Renal pelvis (tissue), 1 donor: ENCODE measurements at regions not wholly inside any gene's neighbourhood (a gene's known extent, or its start where the extent isn't known, plus 50 kb on each side); places are given as distances from the start of the nearest gene placed in this dataset.

ENCODE experiments used
- DNase-seq: peaks from one replicate; pipeline ENCODE4 v3.0.0-alpha.2; 2013

GRCh38 chr22:27115410-27115809 is 458.0 kb downstream of the MIAT start:
- no peak for DNase-seq

GRCh38 chr22:27115816-27116256 is 458.4 kb downstream of the MIAT start:
- DNase-seq = no peak

GRCh38 chr22:27116312-27117086 is 459.1 kb downstream of the MIAT start:
- no peak for DNase-seq

- DNase-seq = no peak
Measured at GRCh38 chr22:27120036-27120435, 462.6 kb downstream of the MIAT start.

- DNase-seq = no peak
Measured at GRCh38 chr22:27122574-27122973, 465.2 kb downstream of the MIAT start.

- DNase-seq = no peak
Measured at GRCh38 chr22:27123880-27124279, 466.5 kb downstream of the MIAT start.

GRCh38 chr22:27124351-27124966 is 467.1 kb downstream of the MIAT start:
- DNase-seq = no peak

- DNase-seq = no peak
Measured at GRCh38 chr22:27125539-27125938, 468.2 kb downstream of the MIAT start.

GRCh38 chr22:27127911-27128310 is 470.5 kb downstream of the MIAT start:
- DNase-seq = no peak

GRCh38 chr22:27128461-27129085 is 471.2 kb downstream of the MIAT start:
- no peak for DNase-seq

- DNase-seq = no peak
Measured at GRCh38 chr22:27129266-27129665, 471.9 kb downstream of the MIAT start.

- no peak for DNase-seq
Measured at GRCh38 chr22:27130906-27131305, 473.5 kb downstream of the MIAT start.

GRCh38 chr22:27131346-27131745 is 474.0 kb downstream of the MIAT start:
- DNase-seq = no peak

GRCh38 chr22:27132400-27132799 is 475.0 kb downstream of the MIAT start:
- DNase-seq = no peak

GRCh38 chr22:27133019-27133431 is 475.6 kb downstream of the MIAT start:
- DNase-seq = no peak

GRCh38 chr22:27133681-27134314 is 476.4 kb downstream of the MIAT start:
- no peak for DNase-seq

GRCh38 chr22:27134315-27134701 is 476.9 kb downstream of the MIAT start:
- no peak for DNase-seq

GRCh38 chr22:27135031-27135981 is 477.9 kb downstream of the MIAT start:
- DNase-seq = no peak

GRCh38 chr22:27136596-27136995 is 479.2 kb downstream of the MIAT start:
- no peak for DNase-seq

GRCh38 chr22:27137871-27138337 is 480.5 kb downstream of the MIAT start:
- DNase-seq = no peak

- no peak for DNase-seq
Measured at GRCh38 chr22:27138471-27138870, 481.1 kb downstream of the MIAT start.
